ENCODE measurements at regions not wholly inside any gene's neighbourhood (a gene's known extent, or its start where the extent isn't known, plus 50 kb on each side); places are given as distances from the start of the nearest gene placed in this dataset.

- Histone ChIP-seq H3K27ac (no peak overlapping the region), H3K4me1 (no peaks in the 10 kb centered on the region), H3K4me2 (no peak overlapping the region), H3K4me3 (no peak overlapping the region), H3K9me3 (no peaks in the 10 kb centered on the region)
- POLR2A ChIA-PET = no interaction called here
- 87% methylated on average over 3 of the region's 3 CpGs for WGBS (ENCODE audit: missing lambda C conversion rate)
- FAIRE-seq (no peak), ATAC-seq (no peak), DNase-seq (ENCODE audit: low read depth in 1 of 2, low spot score in 1 of 2) (no peak)
- TF ChIP-seq HEYL (CRISPR knock-in tag; IDR thresholded peaks at IDR 0.05) (no peak), MAFK (IDR thresholded peaks at IDR 0.05; ENCODE audit: partially characterized antibody) (no peak), EP300 (IDR thresholded peaks at IDR 0.05) (no peak), TP53 (CRISPR knock-in tag; IDR thresholded peaks at IDR 0.05) (no peak), RNF2 (IDR thresholded peaks at IDR 0.05; ENCODE audit: borderline replicate concordance, low read depth) (no peak), SMC3 (IDR thresholded peaks at IDR 0.05) (no peak), HOXB13 (CRISPR knock-in tag; IDR thresholded peaks at IDR 0.05; ENCODE audit: low read depth) (no peak), CBX2 (IDR thresholded peaks at IDR 0.05; ENCODE audit: borderline replicate concordance, low read depth) (no peak), MYC (IDR thresholded peaks at IDR 0.05; ENCODE audit: borderline replicate concordance, low read length) (no peak), MAZ (IDR thresholded peaks at IDR 0.05; ENCODE audit: borderline replicate concordance, low read depth, low read length) (no peak), FOSL2 (IDR thresholded peaks at IDR 0.05) (no peak), FOSL2 (CRISPR knock-in tag; IDR thresholded peaks at IDR 0.05) (no peak), ZC3H11A (IDR thresholded peaks at IDR 0.05) (no peak), FOXS1 (CRISPR knock-in tag; IDR thresholded peaks at IDR 0.05) (no peak)
- TF ChIP-seq, protein P1, sequence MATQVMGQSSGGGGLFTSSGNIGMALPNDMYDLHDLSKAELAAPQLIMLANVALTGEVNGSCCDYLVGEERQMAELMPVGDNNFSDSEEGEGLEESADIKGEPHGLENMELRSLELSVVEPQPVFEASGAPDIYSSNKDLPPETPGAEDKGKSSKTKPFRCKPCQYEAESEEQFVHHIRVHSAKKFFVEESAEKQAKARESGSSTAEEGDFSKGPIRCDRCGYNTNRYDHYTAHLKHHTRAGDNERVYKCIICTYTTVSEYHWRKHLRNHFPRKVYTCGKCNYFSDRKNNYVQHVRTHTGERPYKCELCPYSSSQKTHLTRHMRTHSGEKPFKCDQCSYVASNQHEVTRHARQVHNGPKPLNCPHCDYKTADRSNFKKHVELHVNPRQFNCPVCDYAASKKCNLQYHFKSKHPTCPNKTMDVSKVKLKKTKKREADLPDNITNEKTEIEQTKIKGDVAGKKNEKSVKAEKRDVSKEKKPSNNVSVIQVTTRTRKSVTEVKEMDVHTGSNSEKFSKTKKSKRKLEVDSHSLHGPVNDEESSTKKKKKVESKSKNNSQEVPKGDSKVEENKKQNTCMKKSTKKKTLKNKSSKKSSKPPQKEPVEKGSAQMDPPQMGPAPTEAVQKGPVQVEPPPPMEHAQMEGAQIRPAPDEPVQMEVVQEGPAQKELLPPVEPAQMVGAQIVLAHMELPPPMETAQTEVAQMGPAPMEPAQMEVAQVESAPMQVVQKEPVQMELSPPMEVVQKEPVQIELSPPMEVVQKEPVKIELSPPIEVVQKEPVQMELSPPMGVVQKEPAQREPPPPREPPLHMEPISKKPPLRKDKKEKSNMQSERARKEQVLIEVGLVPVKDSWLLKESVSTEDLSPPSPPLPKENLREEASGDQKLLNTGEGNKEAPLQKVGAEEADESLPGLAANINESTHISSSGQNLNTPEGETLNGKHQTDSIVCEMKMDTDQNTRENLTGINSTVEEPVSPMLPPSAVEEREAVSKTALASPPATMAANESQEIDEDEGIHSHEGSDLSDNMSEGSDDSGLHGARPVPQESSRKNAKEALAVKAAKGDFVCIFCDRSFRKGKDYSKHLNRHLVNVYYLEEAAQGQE (IDR thresholded peaks at IDR 0.05) = no peak
- TF ChIP-seq, protein P2, sequence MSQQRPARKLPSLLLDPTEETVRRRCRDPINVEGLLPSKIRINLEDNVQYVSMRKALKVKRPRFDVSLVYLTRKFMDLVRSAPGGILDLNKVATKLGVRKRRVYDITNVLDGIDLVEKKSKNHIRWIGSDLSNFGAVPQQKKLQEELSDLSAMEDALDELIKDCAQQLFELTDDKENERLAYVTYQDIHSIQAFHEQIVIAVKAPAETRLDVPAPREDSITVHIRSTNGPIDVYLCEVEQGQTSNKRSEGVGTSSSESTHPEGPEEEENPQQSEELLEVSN (IDR thresholded peaks at IDR 0.05; ENCODE audit: borderline replicate concordance, low read depth) = no peak
- CTCF ChIA-PET = interaction anchor here (1.4 to 5.1 kb wide), 4 partner anchors 9 to 1117 kb away, joined by 5 to 32 read pairs (median 17); no protein-coding TSS in a partner anchor
Measured at GRCh38 chr9:115522912-115523311, 405.0 kb upstream of the TNC start.

GRCh38 chr9:115524453-115525059 lies 406.6 kb upstream of the TNC start:
- WGBS (ENCODE audit: missing lambda C conversion rate) = 43% methylated on average over 3 of the region's 3 CpGs
- DNase-seq (ENCODE audit: low read depth in 1 of 2, low spot score in 1 of 2) = peak; percentile 38 to 55
- Histone ChIP-seq H3K4me2 (no peak overlapping the region), H3K27ac (no peak overlapping the region), H3K9me3 (no peaks in the 10 kb centered on the region), H3K4me3 (no peak overlapping the region), H3K4me1 (no peaks in the 10 kb centered on the region)
- peak in 1 of 2 experiments; percentile 80; a peak in 4 of 6 replicates for ATAC-seq
- FAIRE-seq = peak; percentile 59
- ChIA-PET POLR2A (no interaction called here), CTCF (interaction anchor here (0.6 to 5.1 kb wide), 46 partner anchors 10 to 1119 kb away, joined by 3 to 32 read pairs (median 4); partner anchors contain the start of gene TEX48)
- no peak for TF ChIP-seq HEYL (CRISPR knock-in tag; IDR thresholded peaks at IDR 0.05)
- TF ChIP-seq SMC3 (IDR thresholded peaks at IDR 0.05) = peak; percentile 96
- TF ChIP-seq, protein P2 (IDR thresholded peaks at IDR 0.05; ENCODE audit: borderline replicate concordance, low read depth) = no peak
- no peak for TF ChIP-seq EHMT2 (IDR thresholded peaks at IDR 0.05; ENCODE audit: low read depth)
- peak; percentile 94 to 95 for TF ChIP-seq RAD21 (conservative IDR thresholded peaks at IDR 0.05 in 1 of 2, IDR thresholded peaks at IDR 0.05 in 1 of 2)
- no peak for TF ChIP-seq ZFP36 (IDR thresholded peaks at IDR 0.05; ENCODE audit: borderline replicate concordance, partially characterized antibody)
- TF ChIP-seq, protein P1 (IDR thresholded peaks at IDR 0.05) = no peak
- TF ChIP-seq HOXB13 (CRISPR knock-in tag; IDR thresholded peaks at IDR 0.05; ENCODE audit: low read depth) = no peak
- TF ChIP-seq CEBPB (IDR thresholded peaks at IDR 0.05) = no peak
- TF ChIP-seq NPAS2 (CRISPR knock-in tag; IDR thresholded peaks at IDR 0.05; ENCODE audit: borderline replicate concordance) = no peak
- peak; percentile 87 for TF ChIP-seq CTCF (IDR thresholded peaks at IDR 0.05)
- no peak for TF ChIP-seq POLR2AphosphoS2 (conservative IDR thresholded peaks at IDR 0.05; ENCODE audit: low read length)
